Activated B cell treated with CpG ODN at 0.5 μM for 24 hours (primary cell): ENCODE measurements at regions not wholly inside any gene's neighbourhood (a gene's known extent, or its start where the extent isn't known, plus 50 kb on each side); places are given as distances from the start of the nearest gene placed in this dataset.

Experiments
- ATAC-seq: fragments of 200-7000 bp; cut with Tn5 transposase; one replicate; pipeline ENCODE4 v1.10.0; 2021; ENCODE audit warnings: low read depth, mild to moderate bottlenecking, moderate library complexity
- CTCF ChIA-PET: fragments of 350-600 bp; sonication (Branson Sonifier 250); formaldehyde crosslinking; loops from one replicate; lab custom pipeline; 2021; ENCODE audit warnings: antibody characterized with exemption; lab: Charles Lee
- POLR2A ChIA-PET: fragments of 350-600 bp; sonication (Branson Sonifier 250); formaldehyde crosslinking; loops from one replicate; lab custom pipeline; 2021; ENCODE audit warnings: antibody characterized with exemption; lab: Charles Lee
- DNase-seq: peaks from one replicate; pipeline ENCODE4 v3.0.0; 2022
- H3K27ac Mint-ChIP-seq: one replicate; pipeline ENCODE4 v1.8.0; 2020; ENCODE audit warnings: mixed read lengths
- H3K27me3 Mint-ChIP-seq: one replicate; pipeline ENCODE4 v1.8.0; 2021; ENCODE audit warnings: mixed read lengths
- H3K36me3 Mint-ChIP-seq: one replicate; pipeline ENCODE4 v1.8.0; 2021; ENCODE audit warnings: low read depth, mixed read lengths
- H3K4me1 Mint-ChIP-seq: one replicate; pipeline ENCODE4 v1.8.0; 2021; ENCODE audit warnings: mixed read lengths
- H3K4me3 Mint-ChIP-seq: one replicate; pipeline ENCODE4 v1.8.0; 2020; ENCODE audit warnings: mild to moderate bottlenecking, mixed read lengths
- H3K9me3 Mint-ChIP-seq: one replicate; pipeline ENCODE4 v1.8.0; 2020; ENCODE audit warnings: mixed read lengths
- intact Hi-C: fragments of 100-400 bp; cut with micrococcal nuclease; formaldehyde crosslinking; loops from one replicate; pipeline ENCODE4 v1.15.1; 2024
- TF ChIP-seq, protein P1 (sequence below): fragments of 200-600 bp; IDR thresholded peaks from one replicate; pipeline ENCODE4 v1.8.0; 2022; ENCODE audit warnings: antibody characterized with exemption, mild to moderate bottlenecking

DNA sequence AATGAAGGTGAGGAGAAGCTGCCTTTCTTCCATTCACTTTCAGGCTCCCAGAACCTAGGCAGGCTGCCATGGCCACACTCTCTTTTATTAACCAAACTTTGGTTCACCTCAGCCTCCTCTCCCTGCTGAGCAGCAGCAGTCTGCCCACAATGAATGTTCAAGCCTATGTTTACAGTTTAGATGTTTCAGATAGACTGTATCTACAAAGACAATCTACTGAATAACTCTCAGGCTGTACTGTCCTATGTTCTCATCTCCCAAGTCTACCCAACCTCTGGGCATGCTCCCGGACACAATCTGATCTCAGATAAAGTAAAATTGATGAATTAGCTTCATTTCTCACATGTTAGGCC is 59.2 kb upstream of the TMEM164 start:
- ChIA-PET CTCF (no interaction called here), POLR2A (no interaction called here)
- no peak overlapping the region for H3K27ac Mint-ChIP-seq
- no peak for ATAC-seq
- H3K36me3 Mint-ChIP-seq, result no peaks in the 10 kb centered on the region
- no peaks in the 10 kb centered on the region for H3K27me3 Mint-ChIP-seq
- DNase-seq, result no peak
- H3K9me3 Mint-ChIP-seq, result no peaks in the 10 kb centered on the region
- H3K4me3 Mint-ChIP-seq, result no peak overlapping the region
- intact Hi-C loops, result no loop called here
- TF ChIP-seq, protein P1, sequence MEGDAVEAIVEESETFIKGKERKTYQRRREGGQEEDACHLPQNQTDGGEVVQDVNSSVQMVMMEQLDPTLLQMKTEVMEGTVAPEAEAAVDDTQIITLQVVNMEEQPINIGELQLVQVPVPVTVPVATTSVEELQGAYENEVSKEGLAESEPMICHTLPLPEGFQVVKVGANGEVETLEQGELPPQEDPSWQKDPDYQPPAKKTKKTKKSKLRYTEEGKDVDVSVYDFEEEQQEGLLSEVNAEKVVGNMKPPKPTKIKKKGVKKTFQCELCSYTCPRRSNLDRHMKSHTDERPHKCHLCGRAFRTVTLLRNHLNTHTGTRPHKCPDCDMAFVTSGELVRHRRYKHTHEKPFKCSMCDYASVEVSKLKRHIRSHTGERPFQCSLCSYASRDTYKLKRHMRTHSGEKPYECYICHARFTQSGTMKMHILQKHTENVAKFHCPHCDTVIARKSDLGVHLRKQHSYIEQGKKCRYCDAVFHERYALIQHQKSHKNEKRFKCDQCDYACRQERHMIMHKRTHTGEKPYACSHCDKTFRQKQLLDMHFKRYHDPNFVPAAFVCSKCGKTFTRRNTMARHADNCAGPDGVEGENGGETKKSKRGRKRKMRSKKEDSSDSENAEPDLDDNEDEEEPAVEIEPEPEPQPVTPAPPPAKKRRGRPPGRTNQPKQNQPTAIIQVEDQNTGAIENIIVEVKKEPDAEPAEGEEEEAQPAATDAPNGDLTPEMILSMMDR, result no peak
- H3K4me1 Mint-ChIP-seq, result no peaks in the 10 kb centered on the region

DNA sequence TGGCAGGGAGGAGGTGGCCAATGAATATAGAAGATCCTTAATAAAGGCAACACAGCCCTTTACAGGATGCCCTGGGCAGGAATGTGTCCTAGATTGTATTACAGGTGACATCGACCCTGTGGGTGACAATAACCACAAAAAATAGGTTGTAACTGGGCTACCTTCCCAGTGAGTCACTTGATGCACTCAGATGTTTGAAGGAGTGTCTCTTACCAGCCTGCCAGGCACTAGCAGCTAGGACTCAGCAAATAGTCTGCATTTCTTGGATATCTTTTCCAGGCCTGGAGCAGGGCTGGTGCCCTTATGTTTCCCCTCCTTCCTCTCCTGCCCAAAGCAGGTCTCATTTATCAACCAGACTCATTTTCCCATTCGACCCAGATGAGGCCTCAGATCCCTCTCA is 50.9 kb upstream of the TMEM164 start:
- H3K4me3 Mint-ChIP-seq, result no peak overlapping the region
- H3K4me1 Mint-ChIP-seq, result no peaks in the 10 kb centered on the region
- H3K27ac Mint-ChIP-seq, result no peak overlapping the region
- DNase-seq, result no peak
- TF ChIP-seq, protein P1, result no peak
- no peaks in the 10 kb centered on the region for H3K27me3 Mint-ChIP-seq
- ATAC-seq, result no peak
- ChIA-PET CTCF (no interaction called here), POLR2A (no interaction called here)
- H3K36me3 Mint-ChIP-seq, result no peaks in the 10 kb centered on the region
- intact Hi-C loops, result no loop called here
- no peaks in the 10 kb centered on the region for H3K9me3 Mint-ChIP-seq

DNA sequence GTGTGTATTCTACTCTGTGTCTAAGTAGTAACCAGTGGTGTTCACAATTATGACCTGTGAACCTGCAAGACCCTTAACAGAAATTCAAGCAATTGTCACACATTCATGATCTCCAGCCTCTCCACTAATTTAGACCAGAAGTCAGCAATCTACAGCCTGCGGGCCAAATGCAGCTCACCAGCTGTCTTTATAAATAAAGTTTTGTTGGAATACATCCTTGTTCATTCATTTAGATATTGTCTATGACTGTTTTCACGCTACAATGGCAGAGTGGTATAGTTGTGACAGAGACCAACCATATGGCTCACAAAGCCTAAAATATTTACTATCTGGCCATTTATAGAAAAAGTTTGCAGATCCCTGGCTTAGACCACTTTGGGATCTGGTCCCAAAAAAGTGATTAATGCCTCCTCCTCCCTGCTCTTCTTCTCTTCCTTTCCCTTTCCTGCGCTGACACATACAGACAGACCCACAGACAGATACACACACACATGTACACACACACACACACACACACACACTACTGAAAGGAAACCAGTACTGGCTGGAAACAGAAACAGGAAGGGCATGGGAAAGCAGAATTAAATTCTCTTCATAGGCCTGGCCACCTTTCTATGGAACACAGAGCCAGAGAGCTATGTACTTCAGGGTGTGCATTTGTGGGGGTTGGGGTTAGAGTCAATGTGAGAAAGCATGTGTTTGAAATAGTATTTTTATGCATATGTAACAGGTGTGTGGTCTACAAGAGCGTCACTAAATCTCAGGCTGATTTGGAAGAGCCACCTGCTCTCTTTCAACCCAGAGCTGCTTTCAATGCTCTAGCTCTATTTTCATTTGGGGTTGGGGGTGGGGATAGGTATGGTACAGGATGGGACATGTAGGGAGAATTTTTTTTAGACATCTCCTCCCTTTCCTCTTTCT is 49.7 kb upstream of the TMEM164 start:
- DNase-seq (no peak), ATAC-seq (no peak)
- Mint-ChIP-seq H3K36me3 (no peaks in the 10 kb centered on the region), H3K27ac (no peak overlapping the region), H3K4me1 (no peaks in the 10 kb centered on the region), H3K9me3 (no peaks in the 10 kb centered on the region), H3K4me3 (no peak overlapping the region), H3K27me3 (no peaks in the 10 kb centered on the region)
- ChIA-PET CTCF (no interaction called here), POLR2A (no interaction called here)
- intact Hi-C loops, result no loop called here
- TF ChIP-seq, protein P1, result no peak
